Activated CD4-positive, CD25-positive, alpha-beta regulatory T cell (primary cell): ENCODE measurements at regions not wholly inside any gene's neighbourhood (a gene's known extent, or its start where the extent isn't known, plus 50 kb on each side); places are given as distances from the start of the nearest gene placed in this dataset.

Experiments used
- DNase-seq, 4 experiments: peaks; one replicate each; lab custom pipeline; 2025; lab: John Stamatoyannopoulos, UW

- DNase-seq: no peak
These were observed 193.7 kb upstream of the HMGA2 start for GRCh38 chr12:65630555-65630954.

- no peak for DNase-seq
These were observed 192.6 kb upstream of the HMGA2 start for GRCh38 chr12:65631621-65632111.

GRCh38 chr12:65632131-65632855, 192.0 kb upstream of the HMGA2 start:
- DNase-seq: no peak

GRCh38 chr12:65634061-65634460, 190.2 kb upstream of the HMGA2 start:
- no peak for DNase-seq

DNA sequence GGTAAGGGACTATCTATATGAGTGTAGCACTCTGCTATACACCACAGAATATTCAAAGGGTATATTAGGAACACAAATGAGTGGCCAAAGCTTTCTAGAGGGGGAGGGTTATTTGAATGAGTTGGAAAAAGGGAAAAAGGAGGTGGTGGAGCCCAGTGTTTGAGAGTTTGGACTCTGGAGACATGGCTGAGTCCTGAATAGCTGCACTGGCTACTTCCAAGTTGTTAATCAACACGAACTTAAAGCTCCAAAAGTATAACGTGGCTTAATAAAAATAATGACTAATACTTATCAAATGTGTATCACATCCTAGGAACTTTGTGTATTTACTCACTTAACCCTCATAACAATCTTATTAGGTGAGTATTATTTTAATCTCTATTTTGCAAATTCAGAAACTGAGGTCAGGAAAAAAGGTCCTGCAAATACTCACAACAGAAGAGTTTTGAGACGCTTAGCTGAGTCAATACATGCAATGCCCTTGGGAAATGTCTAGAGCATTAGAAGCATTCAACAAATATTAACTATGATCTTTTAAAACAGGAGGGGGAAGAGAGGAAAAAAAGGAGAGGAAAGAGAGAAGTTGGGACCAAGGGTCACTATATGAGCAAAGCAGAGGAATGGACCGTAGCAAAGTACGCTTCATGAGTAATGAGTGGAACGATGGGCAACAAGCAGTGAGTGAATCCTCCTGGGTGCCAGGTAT, 189.5 kb upstream of the HMGA2 start:
- DNase-seq: no peak

DNA sequence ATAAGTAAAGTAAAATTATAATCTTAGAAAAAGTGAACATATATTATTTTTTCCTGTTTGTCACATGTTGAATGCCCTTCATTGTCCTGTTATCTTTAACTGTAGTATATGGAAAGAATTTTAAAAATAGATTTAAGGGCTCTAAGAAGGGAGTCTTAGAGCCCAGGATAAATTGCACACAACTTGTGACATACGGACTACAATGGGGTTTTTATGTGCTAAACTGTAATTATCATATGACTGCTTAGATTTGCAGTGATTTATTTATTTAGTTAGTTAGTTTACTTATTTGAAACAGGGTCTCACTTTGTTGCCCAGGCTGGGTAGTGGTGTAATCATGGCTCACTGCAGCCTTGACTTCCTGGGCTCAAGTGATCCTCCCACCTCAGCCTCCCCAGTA, 187.8 kb upstream of the HMGA2 start:
- no peak for DNase-seq

DNA sequence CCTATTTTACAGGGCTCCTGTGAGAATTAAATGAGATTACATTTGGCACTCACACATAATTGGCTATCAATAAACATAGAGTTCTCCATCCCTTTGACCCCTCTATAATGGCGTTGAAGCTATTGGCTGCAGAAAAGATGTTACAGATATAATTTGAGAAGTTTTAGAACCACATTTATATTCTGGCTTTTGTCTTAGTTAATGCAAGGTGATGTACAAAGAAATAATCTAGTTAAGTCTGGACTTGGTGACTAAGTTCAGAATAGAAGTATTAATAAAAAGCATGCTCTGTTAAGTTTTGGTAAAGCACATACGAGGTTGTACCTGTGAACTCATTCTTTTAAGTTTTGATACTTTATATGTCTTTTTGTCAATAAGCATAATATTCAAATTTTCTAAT, 187.1 kb upstream of the HMGA2 start:
- DNase-seq: no peak

- DNase-seq: no peak
These were observed 186.5 kb upstream of the HMGA2 start for GRCh38 chr12:65637774-65638173.

DNA sequence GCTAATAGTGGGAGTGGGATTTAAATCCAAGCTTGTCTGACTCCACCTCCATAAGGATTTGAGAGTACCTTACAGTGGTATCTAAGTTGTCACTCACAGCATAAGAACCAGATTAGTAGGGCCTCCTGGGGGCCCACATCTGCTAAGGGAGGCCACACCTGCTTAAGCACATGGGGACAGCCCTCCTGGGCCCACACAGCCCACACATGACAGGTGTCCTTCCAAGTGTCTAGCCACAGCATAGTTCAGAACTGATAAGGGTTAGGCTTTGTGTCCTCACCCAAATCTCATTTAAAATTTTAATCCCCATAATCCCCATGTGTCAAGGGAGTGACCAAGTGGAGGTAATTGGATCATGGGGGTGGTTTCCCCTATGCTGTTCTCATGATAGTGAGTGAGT, 186.0 kb upstream of the HMGA2 start:
- DNase-seq: no peak

DNA sequence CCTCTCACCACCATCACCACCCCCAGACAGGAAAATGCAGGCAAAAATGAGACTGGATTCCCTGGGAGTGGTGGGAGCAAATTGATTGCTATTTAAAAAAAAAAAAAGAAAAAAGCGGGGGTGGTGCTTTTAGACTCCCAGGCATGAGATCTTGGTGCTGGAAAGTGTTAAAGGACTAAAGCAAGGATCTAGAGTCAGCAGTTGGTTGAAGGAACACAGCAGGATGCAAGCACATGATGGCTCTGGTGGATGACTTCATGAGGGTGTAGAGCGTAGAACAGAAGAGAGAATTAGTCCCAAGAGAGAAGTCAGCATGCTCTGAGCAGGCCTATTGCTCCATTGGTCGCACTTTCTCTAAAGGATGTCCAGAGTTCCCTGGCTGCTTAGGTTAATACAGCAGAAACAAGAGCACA, 183.8 kb upstream of the HMGA2 start:
- DNase-seq: no peak

DNA sequence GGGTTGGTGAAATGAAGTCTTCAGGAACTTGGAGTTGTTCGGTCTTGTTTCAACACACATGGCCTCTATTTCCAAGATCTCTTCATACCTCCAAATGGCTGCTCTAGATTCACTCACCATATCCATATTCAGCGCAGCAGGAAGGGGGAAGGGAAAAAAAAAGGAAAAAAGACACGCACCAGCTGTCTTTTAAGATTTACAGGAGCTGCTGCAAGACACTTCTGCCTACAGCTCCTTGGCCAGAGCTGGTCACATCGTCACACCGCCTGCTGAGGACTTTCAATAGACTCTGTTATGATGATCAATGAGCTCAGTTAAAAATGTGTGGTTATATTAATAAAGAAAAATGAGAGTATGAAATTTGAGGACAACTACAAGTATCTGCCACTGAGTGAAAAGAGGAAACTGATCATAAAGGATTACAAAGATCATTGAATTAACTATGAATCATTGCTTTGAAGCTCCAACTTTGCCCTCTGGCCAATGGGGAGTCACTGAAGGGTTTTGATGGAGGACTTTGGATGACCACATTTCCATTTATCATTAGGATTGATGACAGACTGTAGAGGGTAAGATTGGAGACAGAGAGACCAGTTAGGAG, 182.1 kb upstream of the HMGA2 start:
- DNase-seq: no peak

DNA sequence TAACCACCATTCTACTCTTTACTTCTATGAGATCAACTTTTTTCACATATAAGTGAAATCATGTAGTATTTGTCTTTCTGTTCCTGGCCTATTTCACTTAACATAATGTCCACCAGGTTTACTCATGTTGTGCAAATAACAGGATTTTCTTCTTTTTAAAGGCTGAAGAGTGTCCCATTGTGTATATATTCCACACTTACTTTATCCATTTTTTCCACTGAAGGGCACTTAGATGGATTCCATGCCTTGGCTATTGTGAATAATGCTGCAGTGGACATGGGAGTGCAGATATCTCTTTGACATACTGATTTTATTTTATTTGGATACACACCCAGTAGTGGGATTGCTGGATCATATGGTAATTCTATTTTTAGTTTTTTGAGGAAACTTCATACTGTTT, 181.1 kb upstream of the HMGA2 start:
- no peak for DNase-seq

- DNase-seq: no peak
These were observed 180.5 kb upstream of the HMGA2 start for GRCh38 chr12:65643595-65644386.

DNA sequence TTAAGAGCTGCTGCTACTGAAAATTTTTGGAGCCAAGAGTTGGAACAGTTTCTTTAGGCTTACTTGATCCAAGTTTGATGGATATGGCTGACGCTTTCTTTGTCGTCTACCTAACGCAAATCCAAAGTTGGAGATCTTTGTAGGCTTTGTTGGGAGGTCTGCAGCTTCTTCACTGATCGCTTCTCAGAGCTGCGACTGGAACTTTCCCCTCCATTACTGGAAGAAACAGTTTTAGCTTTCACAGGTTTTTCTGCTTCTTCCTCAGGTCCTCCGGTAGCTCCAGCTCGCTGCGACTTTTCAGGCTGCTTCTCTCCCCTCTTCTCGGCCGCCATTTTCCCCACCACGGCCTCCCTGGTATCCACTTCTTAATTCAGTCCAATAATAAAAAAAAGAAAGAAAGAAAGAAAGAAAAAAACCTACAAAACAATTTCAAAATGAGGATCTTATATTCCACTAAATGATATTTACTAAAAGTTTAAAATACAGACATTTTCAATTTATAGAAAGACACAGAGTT, 178.1 kb upstream of the HMGA2 start:
- DNase-seq: no peak

- no peak for DNase-seq
These were observed 177.2 kb upstream of the HMGA2 start for GRCh38 chr12:65647074-65647473.

- DNase-seq: no peak
These were observed 175.8 kb upstream of the HMGA2 start for GRCh38 chr12:65648461-65648860.

DNA sequence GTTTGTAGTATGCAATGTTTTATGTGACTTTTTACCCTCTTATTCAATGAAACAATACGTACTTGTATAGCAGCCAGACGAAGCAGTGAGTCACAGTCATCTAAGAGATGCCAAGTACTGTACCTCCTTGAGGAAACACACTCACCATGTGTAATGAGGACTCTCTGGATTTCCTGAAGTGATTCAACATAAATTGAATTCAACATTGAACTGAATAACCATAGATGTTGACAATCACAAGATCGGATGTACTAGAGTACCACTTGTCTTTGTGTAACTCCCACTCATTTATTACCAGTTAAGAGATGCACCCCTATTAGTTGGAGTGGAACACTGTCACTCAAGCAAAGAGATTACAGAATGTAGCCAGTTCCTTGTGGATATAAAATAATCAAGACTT, 175.2 kb upstream of the HMGA2 start:
- DNase-seq: no peak

- DNase-seq: no peak
These were observed 173.2 kb upstream of the HMGA2 start for GRCh38 chr12:65651060-65651459.

DNA sequence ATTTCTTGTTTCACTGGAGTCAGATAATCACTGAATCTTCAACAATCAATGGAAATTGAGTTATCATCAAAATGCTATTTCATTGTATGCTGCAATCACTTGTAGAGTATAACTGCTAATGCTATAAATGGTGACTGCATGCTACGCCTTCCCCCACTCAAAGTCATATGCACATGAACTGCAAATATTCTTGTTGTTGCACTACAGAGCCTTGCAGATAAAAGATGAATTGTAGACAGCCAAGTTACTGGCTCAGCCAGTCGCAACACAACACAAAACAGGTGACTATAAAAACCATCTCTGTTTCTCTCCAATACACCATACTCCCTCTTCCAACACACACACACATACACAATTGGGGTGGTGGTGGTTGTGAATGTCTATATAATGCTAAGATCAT, 171.0 kb upstream of the HMGA2 start:
- DNase-seq: no peak

- DNase-seq: no peak
These were observed 170.2 kb upstream of the HMGA2 start for GRCh38 chr12:65653946-65654629.

DNA sequence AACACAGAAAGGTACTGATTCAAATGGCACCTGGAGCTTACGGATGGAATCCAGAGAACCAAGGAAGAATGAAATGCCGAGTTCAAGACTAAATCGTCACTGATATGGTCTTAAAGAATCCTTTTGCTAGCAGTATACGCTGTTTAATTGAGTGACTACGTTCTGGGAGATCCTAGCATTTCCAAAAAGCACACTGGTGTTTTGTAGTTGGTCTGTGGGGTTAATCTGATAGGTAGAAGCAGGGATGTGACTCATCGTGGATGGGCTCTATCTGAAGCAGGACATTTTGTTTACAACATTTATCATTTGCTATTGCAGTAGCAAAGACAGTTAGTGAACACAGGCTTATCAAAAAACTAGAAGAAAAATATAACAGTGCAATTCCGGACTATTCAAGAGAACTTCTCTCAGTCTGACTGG, 169.2 kb upstream of the HMGA2 start:
- DNase-seq: no peak
